ENCODE measurements at regions not wholly inside any gene's neighbourhood (a gene's known extent, or its start where the extent isn't known, plus 50 kb on each side); places are given as distances from the start of the nearest gene placed in this dataset.

DNA sequence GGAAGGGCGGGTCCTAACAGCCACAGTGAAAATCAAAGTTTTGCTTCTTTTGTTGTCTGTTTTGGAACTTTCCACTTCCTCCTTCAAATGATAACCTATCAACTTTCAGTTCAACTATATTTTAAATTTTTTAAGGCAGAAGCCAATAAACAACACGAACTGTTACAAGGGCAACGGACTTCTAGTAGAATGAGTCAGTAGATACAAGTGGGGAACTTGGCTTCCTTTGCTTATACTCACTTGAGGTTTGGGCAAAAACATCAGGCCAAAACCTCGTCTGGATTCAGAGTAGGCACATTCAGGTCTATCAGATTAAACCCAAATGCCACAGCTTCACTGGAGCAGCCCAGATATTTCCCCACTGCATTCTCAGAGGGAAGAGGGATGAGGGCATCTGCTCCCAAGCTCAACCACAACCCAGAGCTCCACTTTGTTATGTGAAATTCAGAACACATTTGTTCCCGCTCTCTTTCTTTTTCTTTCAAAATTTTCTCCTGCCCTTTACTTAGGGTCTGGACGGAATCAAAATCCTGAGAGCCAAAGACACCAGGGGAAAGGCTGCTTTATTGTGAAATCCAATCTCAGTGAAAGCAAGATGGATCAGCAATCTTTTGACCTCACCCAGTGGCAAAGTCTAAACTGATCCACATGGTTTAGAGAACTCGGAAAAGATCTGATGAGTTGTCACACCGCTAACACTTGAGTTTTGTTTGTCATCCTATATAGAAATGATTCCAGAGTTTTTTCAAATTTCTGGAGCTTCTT lies 152.5 kb upstream of the BTG1 start:
- peak; percentile 18 to 55 for DNase-seq

DNA sequence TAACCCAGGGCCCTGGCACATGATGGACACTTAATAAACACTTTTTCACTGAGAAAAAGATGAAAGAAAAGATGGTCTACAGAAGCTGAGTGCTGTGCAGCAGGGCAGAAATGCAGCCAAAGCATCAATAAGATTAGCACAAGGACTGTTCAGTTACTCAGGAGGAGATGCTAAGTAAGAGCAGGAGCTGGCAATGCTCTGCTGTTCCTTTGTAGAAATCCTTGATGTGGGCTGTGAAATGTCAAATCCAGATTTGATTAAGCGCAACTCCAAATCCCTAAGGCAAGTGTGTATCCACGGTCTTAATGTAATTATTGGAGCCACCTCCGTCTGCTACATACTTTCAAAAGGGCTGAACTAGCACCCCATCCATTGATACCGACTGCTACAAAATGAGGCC lies 151.8 kb upstream of the BTG1 start:
- DNase-seq, result no peak

DNA sequence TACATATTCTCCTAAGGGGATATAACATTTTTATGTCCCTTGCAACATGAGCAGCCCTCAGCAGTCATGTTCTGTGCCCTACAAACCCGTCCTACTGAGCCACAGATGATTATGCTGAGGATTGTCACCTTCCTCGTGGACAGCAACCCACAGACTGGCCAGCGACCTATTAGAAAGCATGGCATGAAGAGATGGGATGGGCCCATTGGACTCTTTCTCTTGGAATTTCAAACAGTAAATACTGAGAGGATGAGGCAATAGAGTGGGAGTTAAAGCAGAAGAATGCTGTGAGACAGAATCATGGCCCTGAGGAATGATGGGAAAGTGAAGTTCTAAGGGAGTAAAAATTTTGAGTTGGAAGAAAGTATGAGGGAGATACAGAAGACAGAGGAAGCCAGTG lies 149.9 kb upstream of the BTG1 start:
- no peak for DNase-seq

GRCh38 chr12:92294676-92295440 lies 149.2 kb upstream of the BTG1 start:
- no peak for DNase-seq

DNA sequence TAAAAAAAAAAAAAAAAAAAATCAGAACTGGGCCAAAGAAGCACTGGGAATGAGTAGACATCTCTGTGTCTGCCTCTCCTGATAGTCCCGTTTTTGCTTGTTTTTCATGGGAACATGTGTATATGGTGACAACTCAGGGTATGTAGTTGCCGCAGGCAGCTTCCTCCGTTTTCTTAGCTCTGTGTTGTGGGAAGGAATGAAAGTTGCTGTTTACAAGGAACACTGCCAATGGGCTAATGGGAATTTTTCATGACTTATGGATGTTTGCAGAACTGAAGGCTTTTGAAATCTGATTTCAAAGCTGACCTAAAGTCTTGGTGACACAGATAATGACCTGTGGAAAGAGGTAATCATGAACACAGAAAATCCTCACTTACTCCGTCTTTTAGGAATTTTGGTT lies 146.4 kb upstream of the BTG1 start:
- no peak for DNase-seq

- no peak for DNase-seq
Measured at GRCh38 chr12:92290886-92291285, 145.2 kb upstream of the BTG1 start.

GRCh38 chr12:92290350-92290695 lies 144.7 kb upstream of the BTG1 start:
- no peak for DNase-seq

DNA sequence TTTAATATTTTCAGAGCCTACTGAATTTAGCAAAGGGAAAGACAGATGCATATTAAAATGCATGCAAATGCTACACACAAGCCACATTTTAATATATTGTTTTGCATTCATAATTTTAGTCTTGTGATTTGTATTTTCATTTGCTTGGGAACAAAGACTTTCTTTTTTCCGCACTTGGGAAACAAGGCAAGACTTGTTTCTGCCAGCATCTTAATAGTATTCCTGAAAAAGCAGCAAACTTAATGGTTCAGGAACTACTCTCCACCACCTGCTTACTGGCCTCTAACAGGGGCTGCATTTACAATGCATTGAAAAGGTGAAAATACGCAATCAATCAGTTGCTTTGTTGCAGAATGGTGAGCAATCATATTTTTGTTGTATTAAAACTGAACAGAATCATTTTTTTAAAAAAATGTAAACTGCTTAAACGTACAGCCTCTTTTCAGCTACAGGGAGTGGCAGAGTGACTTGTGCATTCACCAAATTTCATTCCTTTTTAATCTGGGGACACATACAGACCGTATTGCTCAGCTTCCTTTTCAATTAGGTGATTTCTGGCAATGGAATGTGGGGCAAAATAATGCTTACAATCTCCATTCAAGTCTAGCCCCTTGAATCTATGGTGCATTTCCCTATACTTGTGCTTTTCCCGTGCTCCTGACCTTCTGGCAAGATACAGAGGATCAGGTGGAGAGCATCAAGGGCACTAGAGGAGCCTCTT lies 144.1 kb upstream of the BTG1 start:
- no peak for DNase-seq

DNA sequence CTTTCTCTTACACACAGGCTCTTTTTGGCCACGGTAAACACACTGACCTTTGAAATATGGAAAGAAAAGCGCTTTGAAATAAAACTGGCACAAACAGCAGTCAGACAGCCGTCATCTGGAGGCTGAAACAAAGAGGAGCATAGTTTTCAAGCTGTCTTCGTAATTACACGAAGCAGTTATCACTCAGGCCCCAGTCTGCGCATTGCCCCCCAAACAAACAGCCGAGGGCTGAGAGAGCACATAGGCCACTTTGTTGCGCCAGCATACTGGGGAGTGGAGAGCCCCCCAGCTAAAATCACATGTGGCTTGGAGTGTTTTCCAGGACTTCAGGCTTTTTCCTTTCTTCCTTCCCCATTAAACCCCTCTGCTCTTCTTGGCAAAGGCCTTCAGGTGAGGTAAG lies 142.9 kb upstream of the BTG1 start:
- DNase-seq, result no peak

- no peak for DNase-seq
Measured at GRCh38 chr12:92278378-92278828, 132.8 kb upstream of the BTG1 start.

DNA sequence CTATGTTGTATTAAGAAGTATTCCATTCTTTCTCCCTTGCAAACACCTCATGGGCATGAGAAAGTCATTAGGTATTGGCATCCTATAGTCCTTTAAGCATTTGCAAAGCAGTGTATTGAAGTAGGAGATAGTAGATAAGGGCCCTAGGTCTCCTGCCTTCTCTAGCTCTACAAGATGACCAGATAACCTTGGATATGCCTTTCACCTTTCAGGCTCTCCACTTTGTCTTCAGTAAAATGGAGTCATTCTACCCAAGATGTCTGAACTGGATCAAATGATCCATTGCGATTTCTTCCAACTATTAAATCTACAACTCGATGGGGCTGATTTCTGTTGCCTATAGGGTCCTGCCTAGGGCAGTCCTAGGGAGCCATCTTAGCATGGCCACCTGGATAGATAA lies 132.1 kb upstream of the BTG1 start:
- DNase-seq, result no peak

GRCh38 chr12:92276276-92276675 lies 130.6 kb upstream of the BTG1 start:
- no peak for DNase-seq

DNA sequence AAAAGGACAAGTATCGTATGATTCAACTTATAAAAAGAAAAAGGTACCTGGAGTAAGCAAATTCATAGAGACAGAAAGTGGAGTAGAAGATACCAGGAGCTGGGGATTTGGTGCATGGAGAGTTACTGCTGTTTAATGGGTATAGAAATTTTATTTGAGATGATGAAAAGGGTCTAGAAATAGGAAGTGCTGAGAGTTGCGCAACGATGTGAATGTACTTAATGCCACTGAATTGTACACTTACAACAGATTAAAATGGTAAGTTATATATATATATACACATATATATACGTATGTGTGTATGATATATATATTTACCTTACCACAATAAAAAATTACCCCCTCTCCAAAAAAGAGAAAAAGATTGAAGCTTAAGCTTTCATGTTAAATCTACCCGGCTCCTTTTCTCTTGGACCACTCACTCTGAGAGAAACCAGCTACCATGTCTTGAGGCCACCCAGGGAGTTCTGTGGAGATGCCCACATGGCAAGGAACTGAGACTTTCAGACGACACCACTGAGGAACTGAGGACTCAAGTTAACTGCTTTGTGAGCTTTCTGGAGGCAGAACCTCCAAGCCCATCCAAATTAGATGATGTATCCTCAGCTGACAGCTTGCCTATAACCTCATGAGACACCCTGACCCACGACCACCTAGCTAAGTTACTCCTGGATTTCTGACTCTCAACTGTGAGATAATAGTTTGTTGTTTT lies 130.0 kb upstream of the BTG1 start:
- peak; percentile 42 to 58 for DNase-seq

- DNase-seq, result no peak
Measured at GRCh38 chr12:92273076-92273475, 127.4 kb upstream of the BTG1 start.

DNA sequence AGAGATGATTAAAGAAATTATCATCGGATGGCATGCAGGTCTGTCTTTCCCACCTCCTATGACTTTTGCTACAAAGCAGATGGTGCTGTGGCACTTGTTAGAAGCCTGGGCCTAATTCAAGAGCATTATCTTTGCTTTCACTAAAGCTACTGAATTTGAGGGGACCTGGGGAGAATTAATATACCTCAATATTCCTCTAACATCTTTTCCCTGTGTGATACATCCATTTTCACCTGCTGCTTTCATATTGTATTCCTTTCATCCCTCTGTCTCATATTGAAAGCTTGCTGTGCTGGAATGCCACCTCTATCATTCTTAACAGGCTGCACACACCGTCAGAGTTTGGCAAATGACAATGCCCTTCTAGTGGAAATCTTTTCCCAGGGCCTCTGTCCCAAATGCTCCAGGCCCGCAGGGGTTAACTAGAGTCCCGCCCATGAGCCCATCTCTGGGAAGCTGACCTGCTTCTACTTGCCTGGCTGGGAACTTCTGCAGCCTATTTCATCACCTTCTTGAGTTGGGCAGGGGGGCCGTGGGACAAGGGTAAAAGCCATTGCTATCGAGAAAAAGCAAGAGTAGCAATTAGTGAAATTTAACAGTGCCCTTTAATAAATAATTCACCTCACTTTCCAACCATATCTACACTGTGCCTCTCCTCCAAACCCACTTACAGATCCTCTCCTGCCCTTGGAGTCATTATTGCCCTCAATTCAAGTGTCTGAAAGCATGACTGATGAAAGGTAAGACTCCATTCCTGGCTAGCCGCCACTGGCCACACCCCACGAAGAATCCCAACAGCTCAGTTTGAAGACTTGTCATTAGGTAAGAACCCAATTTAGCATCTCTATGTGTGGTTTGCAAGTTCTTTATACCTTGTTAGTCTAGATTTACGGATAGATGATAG lies 126.7 kb upstream of the BTG1 start:
- no peak for DNase-seq

GRCh38 chr12:92271341-92271740 lies 125.7 kb upstream of the BTG1 start:
- no peak for DNase-seq

DNA sequence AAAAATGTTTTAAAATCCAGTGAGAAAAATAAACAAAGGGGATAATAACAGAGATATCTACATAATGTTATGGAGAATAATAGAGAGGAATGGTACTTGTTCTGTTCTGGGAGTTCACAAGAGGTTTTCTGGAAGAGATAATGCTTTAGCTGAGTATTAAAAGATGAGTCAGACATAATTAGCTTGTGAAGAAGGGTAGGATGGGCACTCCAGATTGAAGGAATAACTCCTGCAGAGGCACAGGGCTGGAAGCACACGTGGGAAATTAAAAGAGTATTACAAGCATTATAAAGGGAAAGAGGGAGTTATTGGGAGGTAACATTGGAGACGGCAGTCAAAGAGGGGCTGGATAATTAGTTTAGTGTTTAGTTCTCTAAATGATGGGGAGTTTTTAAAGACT lies 124.9 kb upstream of the BTG1 start:
- no peak for DNase-seq

DNA sequence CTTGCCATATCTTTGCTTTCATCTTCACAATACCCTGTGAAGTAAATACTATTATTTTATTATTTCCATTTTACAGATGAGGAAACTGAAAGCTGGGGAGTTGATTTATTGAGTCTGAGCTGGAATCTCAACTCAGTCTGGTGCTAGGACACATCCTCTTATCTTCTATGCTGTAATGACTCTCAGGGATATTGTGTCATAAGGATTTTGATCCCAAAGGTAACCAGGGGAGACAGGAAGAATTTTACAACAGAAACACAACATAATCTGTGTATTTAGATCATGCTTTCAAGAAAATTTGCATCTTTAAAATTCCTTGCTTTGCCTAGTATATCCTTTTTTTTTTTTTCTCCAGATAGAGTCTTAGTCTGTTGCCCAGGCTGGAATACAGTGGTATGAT lies 123.3 kb upstream of the BTG1 start:
- DNase-seq, result no peak

- DNase-seq, result no peak
Measured at GRCh38 chr12:92261692-92262091, 116.0 kb upstream of the BTG1 start.

GRCh38 chr12:92261071-92261470 lies 115.4 kb upstream of the BTG1 start:
- no peak for DNase-seq

DNA sequence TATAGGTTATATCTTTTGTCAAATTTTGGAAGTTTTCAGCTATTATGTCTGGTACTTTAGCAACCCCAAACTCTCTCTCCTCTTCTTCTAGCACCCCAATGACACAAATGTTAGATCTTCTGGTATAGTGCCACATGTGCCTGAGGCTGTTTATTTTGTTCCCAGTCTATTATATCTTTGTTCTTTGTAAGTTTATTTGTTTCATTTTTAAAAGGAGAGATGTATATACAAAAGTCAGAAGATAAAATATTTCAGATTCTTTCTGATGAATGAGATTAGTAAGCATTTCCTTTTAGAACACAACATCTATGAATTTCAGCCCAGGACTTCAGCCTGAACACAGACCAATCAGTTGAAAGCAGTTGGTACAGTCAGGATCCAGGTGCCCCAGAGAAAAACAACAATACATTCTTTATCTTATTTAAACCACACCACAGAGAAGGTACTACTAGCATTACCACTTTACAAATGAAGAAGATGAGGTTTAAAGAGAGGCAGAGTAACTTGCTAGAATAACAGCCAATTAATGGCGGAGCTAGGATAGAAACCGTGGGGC lies 114.1 kb upstream of the BTG1 start:
- no peak for DNase-seq

- no peak for DNase-seq
Measured at GRCh38 chr12:92259291-92259690, 113.6 kb upstream of the BTG1 start.

All from inflammatory macrophage (primary cell).